Hematopoietic multipotent progenitor cell treated with erythropoietin and hydrocortisone succinate and interleukin-3 and kit ligand, for 17 days (in vitro differentiated cells): ENCODE measurements at regions not wholly inside any gene's neighbourhood (a gene's known extent, or its start where the extent isn't known, plus 50 kb on each side); places are given as distances from the start of the nearest gene placed in this dataset.

Experiments used
- DNase-seq: peaks from one replicate; pipeline ENCODE4 v3.0.0-alpha.2; 2015; ENCODE audit warnings: low spot score

- DNase-seq = no peak
These were observed 128.7 kb upstream of the ATP6AP2 start for GRCh38 chrX:40452031-40452430.

DNA sequence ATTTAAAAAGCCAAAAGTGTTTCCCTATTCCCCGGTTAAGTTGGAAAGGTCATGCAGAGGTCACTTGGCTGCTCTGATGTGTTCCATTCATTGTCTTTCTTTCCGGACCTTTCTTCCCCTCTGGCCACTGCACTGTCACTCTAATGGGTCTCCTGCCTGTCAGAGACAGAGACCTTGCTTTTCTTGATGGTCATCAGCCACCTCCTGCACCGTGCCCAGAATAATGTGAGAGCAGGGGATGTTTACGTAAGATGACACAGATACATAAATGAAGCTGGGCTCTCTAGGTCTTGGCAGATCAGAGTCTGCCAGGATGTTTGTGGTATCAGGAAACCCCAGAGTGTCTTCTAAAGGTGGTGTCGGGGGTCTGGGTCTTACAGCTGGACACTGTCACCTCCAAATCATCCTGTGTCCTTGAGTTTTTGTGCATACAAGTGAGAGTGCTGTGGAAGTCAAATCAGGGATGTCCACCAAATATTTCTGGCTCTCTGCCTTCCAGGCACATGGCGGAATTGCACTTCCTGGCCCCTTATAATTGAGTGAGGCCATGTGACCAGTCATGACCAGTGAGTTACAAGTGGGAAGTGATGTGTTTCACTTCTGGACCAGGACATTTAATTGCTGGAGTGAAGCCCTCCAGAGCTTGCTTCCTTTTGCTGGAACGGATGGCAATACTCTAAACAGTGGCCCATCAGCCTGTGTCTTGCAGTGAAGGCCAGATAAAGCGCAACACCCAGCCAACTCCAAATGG is 130.6 kb upstream of the ATP6AP2 start:
- DNase-seq = no peak

DNA sequence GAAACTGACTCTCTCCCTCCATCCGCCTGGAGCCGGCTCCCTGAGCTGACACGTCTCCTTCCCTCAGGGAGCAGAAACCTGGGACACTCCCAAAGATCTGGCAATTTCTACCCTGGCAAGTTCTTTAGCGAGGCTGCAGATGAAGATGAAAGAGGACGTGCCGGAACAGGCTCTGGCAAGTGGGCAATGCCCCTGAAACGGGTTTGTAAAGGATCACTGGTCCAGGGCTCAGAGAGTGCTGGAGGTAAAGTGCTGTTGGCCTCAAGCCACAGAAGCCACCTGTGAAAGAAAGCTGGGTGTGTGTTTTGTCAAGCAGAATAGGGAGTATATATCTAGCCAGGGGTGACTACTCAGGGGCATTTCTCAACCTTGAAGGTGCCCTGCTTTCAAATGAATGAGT is 131.4 kb upstream of the ATP6AP2 start:
- no peak for DNase-seq

GRCh38 chrX:40448793-40449192 is 132.0 kb upstream of the ATP6AP2 start:
- DNase-seq = no peak

GRCh38 chrX:40446921-40447320 is 133.8 kb upstream of the ATP6AP2 start:
- no peak for DNase-seq

DNA sequence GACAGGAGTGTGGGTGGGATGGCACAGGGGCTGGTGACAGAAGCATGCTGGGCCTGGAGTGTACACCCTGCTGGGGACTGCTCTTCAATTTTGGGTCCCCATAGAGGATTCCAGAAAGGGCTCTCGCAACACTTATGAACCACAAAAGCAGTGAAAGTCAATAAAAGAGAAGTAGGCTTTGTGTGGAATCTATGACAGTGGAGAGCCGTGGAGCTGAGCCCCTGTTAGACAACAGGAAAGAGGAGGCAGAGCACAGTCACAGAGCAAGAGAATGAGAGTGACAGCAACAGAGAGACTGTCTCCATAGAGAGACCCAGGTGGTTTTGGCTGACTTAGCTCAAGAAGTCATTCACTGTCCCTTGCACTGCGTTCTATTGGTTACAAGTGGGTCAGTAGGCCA is 135.1 kb upstream of the ATP6AP2 start:
- DNase-seq = no peak

GRCh38 chrX:40444798-40445496 is 135.8 kb upstream of the ATP6AP2 start:
- no peak for DNase-seq

DNA sequence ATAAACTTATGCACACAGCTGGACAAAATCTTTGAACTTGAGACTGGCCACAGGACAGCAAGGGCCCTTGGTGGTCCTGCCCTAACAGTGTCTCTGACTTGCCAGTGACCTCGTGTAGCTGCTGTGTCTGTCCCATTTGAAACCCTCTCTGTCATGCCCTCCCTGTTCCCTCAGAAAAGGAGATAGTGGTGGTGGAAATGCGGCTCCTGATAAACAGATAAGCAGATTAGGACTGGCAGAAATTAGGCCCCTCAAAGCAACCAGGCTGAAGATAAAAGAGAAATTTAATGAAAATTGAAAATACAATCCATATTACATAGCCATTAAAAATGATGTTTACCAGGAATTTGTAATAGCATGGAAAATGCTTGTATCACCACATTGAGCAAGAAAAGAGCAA is 136.6 kb upstream of the ATP6AP2 start:
- no peak for DNase-seq

DNA sequence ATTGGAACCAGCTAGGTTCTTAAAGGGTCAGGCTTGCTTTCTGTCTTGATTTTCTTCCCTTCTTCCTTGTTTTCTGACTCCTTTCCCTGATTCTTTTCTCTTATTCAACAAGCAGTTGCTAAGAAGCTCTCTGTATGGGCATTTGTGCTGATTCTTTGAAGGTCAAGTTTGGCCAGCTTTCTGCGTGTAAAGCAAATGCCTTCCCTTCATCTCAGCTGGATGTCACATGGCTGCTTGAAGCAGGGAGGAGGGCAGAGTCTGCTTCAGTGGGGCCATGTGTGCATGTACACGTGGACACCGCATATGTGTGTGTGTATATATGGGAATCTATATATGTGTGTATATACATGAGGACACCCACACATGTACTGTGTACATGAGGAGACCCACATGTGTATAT is 139.9 kb upstream of the ATP6AP2 start:
- DNase-seq = no peak

DNA sequence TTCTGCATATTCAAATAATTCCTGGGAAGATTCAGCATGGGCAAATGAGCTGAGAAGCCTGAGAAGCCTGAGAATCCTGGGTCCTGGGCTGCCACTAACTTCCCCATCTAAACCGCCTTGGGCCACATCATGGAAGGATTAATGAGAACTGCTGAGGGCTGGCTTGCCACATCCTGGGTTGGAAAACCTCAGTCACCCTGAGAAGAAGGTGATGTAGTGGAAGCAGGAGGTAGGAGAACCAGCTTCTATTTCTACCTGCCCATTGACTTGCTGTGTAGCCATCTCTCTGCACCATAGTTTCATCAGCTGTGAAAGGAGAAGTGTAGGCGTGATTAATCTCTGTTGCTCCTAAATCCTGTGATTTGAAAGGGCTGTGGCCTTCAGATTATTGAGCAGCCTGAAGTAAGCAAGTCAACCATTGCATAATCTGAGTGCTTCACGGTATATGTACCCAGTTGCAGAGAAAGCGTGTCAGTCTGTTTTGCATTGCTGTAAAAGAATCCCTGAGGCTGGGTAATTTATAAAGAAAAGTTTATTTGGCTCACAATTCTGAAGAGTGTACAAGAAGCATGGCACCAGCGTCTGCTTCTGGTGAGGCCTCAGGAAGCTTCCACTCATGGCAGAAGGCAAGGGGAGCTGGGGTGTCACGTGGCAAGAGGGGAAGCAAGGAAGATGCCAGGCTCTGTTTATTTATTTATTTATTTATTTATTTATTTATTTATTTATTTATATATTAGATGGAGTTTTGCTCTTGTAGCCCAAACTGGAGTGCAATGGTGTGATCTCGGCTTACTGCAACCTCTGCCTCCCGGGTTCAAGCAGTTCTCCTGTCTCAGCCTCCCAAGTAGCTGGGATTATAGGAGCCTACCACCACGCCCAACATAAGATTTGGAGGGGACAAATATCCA is 140.9 kb upstream of the ATP6AP2 start:
- no peak for DNase-seq

- no peak for DNase-seq
These were observed 143.4 kb upstream of the ATP6AP2 start for GRCh38 chrX:40437348-40437747.

GRCh38 chrX:40434947-40435346 is 145.8 kb upstream of the ATP6AP2 start:
- no peak for DNase-seq

DNA sequence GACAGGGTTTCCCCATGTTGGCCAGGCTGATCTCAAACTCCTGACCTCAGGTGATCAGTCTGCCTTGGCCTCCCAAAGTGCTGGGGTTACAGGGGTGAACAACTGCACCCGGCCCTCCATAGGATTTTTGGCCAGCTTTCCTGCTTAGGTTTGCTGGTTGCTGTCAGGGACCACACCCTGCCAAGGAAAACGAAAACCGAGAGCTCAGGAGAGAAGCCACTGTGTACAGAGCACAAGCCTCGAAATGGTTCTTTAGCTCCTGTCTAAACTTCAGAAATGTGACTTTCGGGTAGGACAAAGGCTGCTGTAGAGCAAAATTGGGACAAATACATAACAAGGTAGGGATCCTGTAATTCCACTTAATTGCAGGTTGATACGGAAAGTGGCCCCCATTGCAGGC is 146.3 kb upstream of the ATP6AP2 start:
- no peak for DNase-seq

DNA sequence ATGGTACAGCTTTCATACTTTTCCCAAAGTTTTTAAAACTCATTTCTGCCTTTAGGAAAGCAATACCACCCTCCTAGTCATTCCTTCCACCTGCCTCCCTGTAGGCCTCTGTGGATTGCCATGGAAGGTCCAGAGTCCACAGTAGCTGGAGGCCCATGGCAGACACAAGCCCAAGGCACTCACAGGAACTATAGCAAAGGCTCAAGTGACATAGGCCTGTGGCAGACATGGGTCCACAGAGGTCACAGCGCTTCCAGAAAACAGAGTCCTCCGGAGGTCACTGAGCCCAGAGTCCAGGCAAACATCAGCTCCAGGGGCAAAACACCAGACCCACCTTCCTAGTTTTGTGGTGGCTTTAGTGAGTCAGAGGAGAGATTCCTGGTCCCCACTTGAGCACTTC is 147.6 kb upstream of the ATP6AP2 start:
- no peak for DNase-seq

- no peak for DNase-seq
These were observed 156.5 kb upstream of the ATP6AP2 start for GRCh38 chrX:40424259-40424658.

DNA sequence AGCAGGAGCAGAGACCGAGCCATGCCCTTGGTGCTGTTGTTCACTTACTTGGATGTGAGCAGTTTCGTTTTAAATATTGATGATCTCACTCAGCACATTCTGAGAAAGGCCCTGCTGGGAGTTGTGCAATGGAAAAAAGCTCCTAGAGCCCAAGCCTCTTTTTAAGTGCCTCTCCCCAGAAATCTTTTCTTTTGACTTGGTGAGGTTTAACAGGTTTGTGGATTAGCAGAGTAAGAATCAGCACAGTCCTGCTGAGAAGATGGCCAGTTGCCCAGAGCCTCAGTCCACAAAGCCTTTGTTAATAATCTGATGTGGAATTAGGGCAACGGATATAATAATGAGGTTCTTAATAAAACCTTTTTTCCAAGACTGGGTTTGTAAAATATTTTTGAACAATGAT is 157.5 kb upstream of the ATP6AP2 start:
- no peak for DNase-seq

- no peak for DNase-seq
These were observed 158.7 kb upstream of the ATP6AP2 start for GRCh38 chrX:40422021-40422420.

GRCh38 chrX:40420899-40421729 is 159.7 kb upstream of the ATP6AP2 start:
- no peak for DNase-seq

DNA sequence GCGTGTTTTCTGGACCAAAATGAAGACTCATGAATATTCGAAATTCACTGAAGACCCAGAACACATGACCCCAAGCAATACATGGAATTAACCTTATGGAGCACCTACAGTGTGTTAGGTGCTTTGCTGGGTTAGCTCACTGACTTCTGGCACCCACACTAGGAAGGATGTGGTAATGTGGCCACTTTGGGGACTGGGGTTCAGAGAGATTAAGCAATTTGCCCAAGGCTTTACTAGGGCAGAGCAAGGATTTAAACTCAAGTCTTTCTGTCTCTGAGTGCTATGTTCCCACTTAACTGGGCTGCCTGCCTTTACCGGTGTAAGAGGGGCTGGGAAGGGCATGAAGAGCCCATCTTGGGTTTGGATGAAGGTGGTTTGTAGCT is 162.0 kb upstream of the ATP6AP2 start:
- no peak for DNase-seq

DNA sequence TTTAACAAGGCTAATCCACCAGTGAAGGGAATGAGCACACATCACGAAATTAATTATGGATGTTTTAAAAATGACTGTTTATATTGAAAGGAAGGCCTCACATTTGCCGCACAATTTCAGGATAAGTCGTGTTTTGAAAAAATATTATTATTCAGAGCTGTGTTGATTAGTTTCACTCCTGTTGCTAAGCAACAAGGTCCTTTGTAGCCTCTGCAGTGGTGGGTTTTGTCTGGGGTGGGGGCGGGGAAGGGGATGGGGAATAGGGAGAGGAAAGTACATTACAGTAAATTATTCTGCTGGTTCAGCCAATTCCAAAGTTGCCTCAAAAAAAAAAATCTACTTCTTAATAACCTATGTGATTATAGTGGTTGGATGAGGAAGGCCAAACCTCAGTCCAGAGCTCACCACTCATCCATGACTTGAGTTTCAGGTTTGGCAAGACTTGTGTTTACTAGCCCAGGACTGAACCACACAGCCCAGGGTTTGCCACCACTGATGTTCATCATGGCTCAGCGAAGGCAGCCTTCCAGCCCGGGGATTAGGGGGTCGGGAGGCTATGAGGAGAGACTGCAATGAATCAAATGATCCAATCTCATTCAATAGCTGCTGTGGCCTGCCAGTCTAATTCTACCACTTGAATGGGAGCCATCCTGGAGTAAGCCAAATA is 162.5 kb upstream of the ATP6AP2 start:
- no peak for DNase-seq

- DNase-seq = no peak
These were observed 165.1 kb upstream of the ATP6AP2 start for GRCh38 chrX:40415675-40416074.
